Activated naive CD4-positive, alpha-beta T cell (primary cell): ENCODE measurements at regions not wholly inside any gene's neighbourhood (a gene's known extent, or its start where the extent isn't known, plus 50 kb on each side); places are given as distances from the start of the nearest gene placed in this dataset.

Source experiments
- DNase-seq, 4 experiments: peaks; one replicate each; lab custom pipeline; 2025; lab: John Stamatoyannopoulos, UW

- DNase-seq, result no peak
These were observed 2253.1 kb upstream of the C9orf72 start for GRCh38 chr9:29826421-29826820.

- no peak for DNase-seq
These were observed 2257.5 kb upstream of the C9orf72 start for GRCh38 chr9:29830821-29831220.

GRCh38 chr9:29838491-29839020 lies 2265.3 kb upstream of the C9orf72 start:
- no peak for DNase-seq

- no peak for DNase-seq
These were observed 2271.0 kb upstream of the C9orf72 start for GRCh38 chr9:29844251-29844650.

- no peak for DNase-seq
These were observed 2277.4 kb upstream of the C9orf72 start for GRCh38 chr9:29850664-29851063.

- DNase-seq, result no peak
These were observed 2288.5 kb upstream of the C9orf72 start for GRCh38 chr9:29861803-29862202.

GRCh38 chr9:29865764-29866313 lies 2292.6 kb upstream of the C9orf72 start:
- DNase-seq, result no peak

GRCh38 chr9:29866556-29866955 lies 2293.3 kb upstream of the C9orf72 start:
- no peak for DNase-seq

GRCh38 chr9:29873579-29873978 lies 2300.3 kb upstream of the C9orf72 start:
- DNase-seq, result no peak

GRCh38 chr9:29875547-29875946 lies 2302.3 kb upstream of the C9orf72 start:
- no peak for DNase-seq

GRCh38 chr9:29882767-29883166 lies 2309.5 kb upstream of the C9orf72 start:
- DNase-seq, result no peak

GRCh38 chr9:29906065-29906464 lies 2332.8 kb upstream of the C9orf72 start:
- DNase-seq, result no peak

GRCh38 chr9:29928072-29928471 lies 2354.8 kb upstream of the C9orf72 start:
- no peak for DNase-seq

- no peak for DNase-seq
These were observed 2366.3 kb upstream of the C9orf72 start for GRCh38 chr9:29939559-29939958.

- no peak for DNase-seq
These were observed 2371.7 kb upstream of the C9orf72 start for GRCh38 chr9:29945012-29945411.

GRCh38 chr9:29958469-29958868 lies 2385.2 kb upstream of the C9orf72 start:
- DNase-seq, result no peak

- DNase-seq, result no peak
These were observed 2392.6 kb upstream of the C9orf72 start for GRCh38 chr9:29965834-29966233.

- DNase-seq, result no peak
These were observed 2393.0 kb upstream of the C9orf72 start for GRCh38 chr9:29966247-29966646.

GRCh38 chr9:29968831-29969230 lies 2395.6 kb upstream of the C9orf72 start:
- no peak for DNase-seq

- DNase-seq, result no peak
These were observed 2396.1 kb upstream of the C9orf72 start for GRCh38 chr9:29969408-29969807.

GRCh38 chr9:29969856-29970647 lies 2396.8 kb upstream of the C9orf72 start:
- no peak for DNase-seq

GRCh38 chr9:29974197-29974596 lies 2400.9 kb upstream of the C9orf72 start:
- no peak for DNase-seq

GRCh38 chr9:29976981-29977380 lies 2403.7 kb upstream of the C9orf72 start:
- DNase-seq, result no peak

- DNase-seq, result no peak
These were observed 2403.4 kb upstream of the ACO1 start for GRCh38 chr9:29981013-29981412.
